T-cell (primary cell): ENCODE measurements at regions not wholly inside any gene's neighbourhood (a gene's known extent, or its start where the extent isn't known, plus 50 kb on each side); places are given as distances from the start of the nearest gene placed in this dataset.

Source experiments
- ATAC-seq, 4 experiments: fragments of 200-7000 bp in 3 of 4; fragments of 150-1000 bp in 1 of 4; cut with Tn5 transposase; replicated peaks in 1 of 4; 1 replicate in 3 of 4; 2 replicates in 1 of 4; pipeline ENCODE4 v1.10.0; 2021; ENCODE audit warnings: moderate library complexity in 3 of 4, mild to moderate bottlenecking in 2 of 4, moderate number of reproducible peaks in 1 of 4
- CTCF ChIA-PET, 2 donors: fragments of 300-600 bp; sonication (Branson Sonifier 250); formaldehyde crosslinking; loops; one replicate each; lab custom pipeline; 2022; ENCODE audit warnings: antibody characterized with exemption in 2 of 2; lab: Charles Lee
- POLR2A ChIA-PET, 2 donors: fragments of 300-600 bp; sonication (Branson Sonifier 250); formaldehyde crosslinking; loops; one replicate each; lab custom pipeline; 2022; ENCODE audit warnings: antibody characterized with exemption in 2 of 2; lab: Charles Lee
- DNase-seq, 35 experiments: peaks; one replicate each; pipeline versions ENCODE4 v3.0.0 to v3.0.0-alpha.2; 2013 to 2023
- H3K27ac ChIP-seq: one replicate; pipeline ENCODE4 v1.5.1; 2013; ENCODE audit warnings: low read length
- H3K27me3 ChIP-seq, 2 experiments: replicated peaks in 1 of 2; 1 replicate in 1 of 2; 2 replicates in 1 of 2; pipeline versions ENCODE4 v1.6.1 to v1.7.0; 2013; ENCODE audit warnings: low read length in 1 of 2, mixed read lengths in 1 of 2; ENCODE audit not compliant: control insufficient read depth in 2 of 2, insufficient read depth in 2 of 2; ENCODE audit errors: extremely low read depth in 1 of 2
- H3K36me3 ChIP-seq, 2 donors: 1 replicate in 1 of 2; 2 replicates in 1 of 2; pipeline versions ENCODE4 v1.6.1 to v1.7.0; 2013; ENCODE audit warnings: low read length in 1 of 2; ENCODE audit not compliant: control insufficient read depth in 2 of 2, insufficient read depth in 1 of 2; ENCODE audit errors: extremely low read depth in 1 of 2
- H3K4me1 ChIP-seq, 2 experiments: 1 replicate in 1 of 2; 2 replicates in 1 of 2; pipeline versions ENCODE4 v1.6.1 to v1.7.0; 2013; ENCODE audit warnings: low read length in 2 of 2, mixed read lengths in 1 of 2; ENCODE audit not compliant: insufficient read depth in 2 of 2, control insufficient read depth in 1 of 2; ENCODE audit errors: extremely low read depth in 1 of 2
- H3K4me3 ChIP-seq, 2 donors: 1 replicate in 1 of 2; 2 replicates in 1 of 2; pipeline versions ENCODE4 v1.5.1 to v1.7.0; 2013; ENCODE audit warnings: mild to moderate bottlenecking in 2 of 2, low read length in 1 of 2, moderate library complexity in 1 of 2; ENCODE audit not compliant: control insufficient read depth in 1 of 2; ENCODE audit errors: extremely low read depth in 1 of 2
- H3K9me3 ChIP-seq: 2 replicates; pipeline ENCODE4 v1.7.0; 2013
- H3K27ac Mint-ChIP-seq, 2 donors: one replicate each; pipeline ENCODE4 v1.8.0; 2020 to 2021; ENCODE audit warnings: mild to moderate bottlenecking in 2 of 2, mixed read lengths in 2 of 2
- H3K27me3 Mint-ChIP-seq, 2 donors: one replicate each; pipeline ENCODE4 v1.8.0; 2021 to 2022; ENCODE audit warnings: mixed read lengths in 2 of 2
- H3K36me3 Mint-ChIP-seq: one replicate; pipeline ENCODE4 v1.8.0; 2021; ENCODE audit warnings: mixed read lengths
- H3K4me1 Mint-ChIP-seq, 3 donors: one replicate each; pipeline ENCODE4 v1.8.0; 2020 to 2022; ENCODE audit warnings: mixed read lengths in 3 of 3, mild to moderate bottlenecking in 1 of 3
- H3K4me3 Mint-ChIP-seq, 3 donors: one replicate each; pipeline ENCODE4 v1.8.0; 2020 to 2022; ENCODE audit warnings: mild to moderate bottlenecking in 3 of 3, mixed read lengths in 3 of 3, moderate library complexity in 3 of 3
- H3K9me3 Mint-ChIP-seq, 3 donors: one replicate each; pipeline ENCODE4 v1.8.0; 2020 to 2022; ENCODE audit warnings: mixed read lengths in 3 of 3
- WGBS: methylation state at CpG from one replicate; pipeline ENCODE4 v1.1.5; 2013; ENCODE audit warnings: missing lambda C conversion rate; ENCODE audit not compliant: insufficient coverage; 5-methylcytosine and 5-hydroxymethylcytosine counted together

GRCh38 chr14:27186048-27186447, 588.2 kb upstream of the NOVA1 start:
- Mint-ChIP-seq H3K27ac (no peak overlapping the region), H3K27me3 (no peaks in the 10 kb centered on the region), H3K4me3 (no peak overlapping the region), H3K9me3 (peaks cover 16 to 33% (median 20%) of the 10 kb centered on the region in 3 donors), H3K36me3 (no peaks in the 10 kb centered on the region), H3K4me1 (no peaks in the 10 kb centered on the region)
- WGBS, result no CpG with 5 or more reads among the region's 1 CpG
- H3K27ac ChIP-seq, result no peak overlapping the region
- H3K36me3 ChIP-seq, result no peaks in the 10 kb centered on the region
- ChIA-PET POLR2A (no interaction called here), CTCF (no interaction called here)
- no peak overlapping the region for H3K4me3 ChIP-seq
- ATAC-seq (no peak), DNase-seq (no peak)
- no peaks in the 10 kb centered on the region for H3K4me1 ChIP-seq
- H3K9me3 ChIP-seq, result no peaks in the 10 kb centered on the region
- no peaks in the 10 kb centered on the region for H3K27me3 ChIP-seq

GRCh38 chr14:27187136-27187535, 589.3 kb upstream of the NOVA1 start:
- H3K4me1 ChIP-seq, result no peaks in the 10 kb centered on the region
- H3K36me3 ChIP-seq, result no peaks in the 10 kb centered on the region
- peaks cover 15 to 22% (median 16%) of the 10 kb centered on the region in 3 donors for H3K9me3 Mint-ChIP-seq
- no peak overlapping the region for H3K4me3 ChIP-seq
- no peaks in the 10 kb centered on the region for H3K36me3 Mint-ChIP-seq
- ATAC-seq (no peak), DNase-seq (no peak)
- ChIA-PET POLR2A (no interaction called here), CTCF (no interaction called here)
- no peaks in the 10 kb centered on the region for H3K27me3 ChIP-seq
- no peaks in the 10 kb centered on the region for H3K27me3 Mint-ChIP-seq
- no peaks in the 10 kb centered on the region for H3K4me1 Mint-ChIP-seq
- H3K27ac Mint-ChIP-seq, result no peak overlapping the region
- H3K27ac ChIP-seq, result no peak overlapping the region
- H3K4me3 Mint-ChIP-seq, result no peak overlapping the region
- H3K9me3 ChIP-seq, result no peaks in the 10 kb centered on the region

- 60% methylated on average over 1 of the region's 1 CpG for WGBS
- Histone ChIP-seq H3K36me3 (no peaks in the 10 kb centered on the region), H3K4me1 (no peaks in the 10 kb centered on the region), H3K4me3 (no peak overlapping the region), H3K27me3 (no peaks in the 10 kb centered on the region), H3K27ac (no peak overlapping the region), H3K9me3 (no peaks in the 10 kb centered on the region)
- Mint-ChIP-seq H3K4me1 (no peaks in the 10 kb centered on the region), H3K9me3 (peaks cover 15 to 22% (median 16%) of the 10 kb centered on the region in 3 donors), H3K27me3 (no peaks in the 10 kb centered on the region), H3K36me3 (no peaks in the 10 kb centered on the region), H3K4me3 (no peak overlapping the region), H3K27ac (no peak overlapping the region)
- DNase-seq, result no peak
- POLR2A ChIA-PET, result no interaction called here
- CTCF ChIA-PET, result interaction anchor here in 1 of 2 donors (0.6 kb wide), 1 partner anchor 612 kb away, joined by 4 read pairs; no protein-coding TSS in a partner anchor
- no peak for ATAC-seq
Observed at GRCh38 chr14:27190296-27190695, 592.5 kb upstream of the NOVA1 start.

GRCh38 chr14:27199272-27199671, 601.4 kb upstream of the NOVA1 start:
- H3K4me3 ChIP-seq, result no peak overlapping the region
- Mint-ChIP-seq H3K4me1 (no peaks in the 10 kb centered on the region), H3K27ac (no peak overlapping the region), H3K4me3 (no peak overlapping the region), H3K9me3 (peaks cover 12 to 17% (median 14%) of the 10 kb centered on the region in 3 donors), H3K36me3 (no peaks in the 10 kb centered on the region), H3K27me3 (no peaks in the 10 kb centered on the region)
- no peaks in the 10 kb centered on the region for H3K27me3 ChIP-seq
- ATAC-seq (no peak), DNase-seq (no peak)
- ChIA-PET POLR2A (no interaction called here), CTCF (no interaction called here)
- no peaks in the 10 kb centered on the region for H3K36me3 ChIP-seq
- H3K4me1 ChIP-seq, result no peaks in the 10 kb centered on the region
- H3K9me3 ChIP-seq, result peaks cover 2% of the 10 kb centered on the region
- no peak overlapping the region for H3K27ac ChIP-seq
- no CpG with 5 or more reads among the region's 2 CpGs for WGBS

- no peak for ATAC-seq
- Mint-ChIP-seq H3K9me3 (peaks cover 14 to 21% (median 19%) of the 10 kb centered on the region in 3 donors), H3K27me3 (no peaks in the 10 kb centered on the region), H3K36me3 (no peaks in the 10 kb centered on the region), H3K4me3 (no peak overlapping the region), H3K4me1 (no peaks in the 10 kb centered on the region), H3K27ac (no peak overlapping the region)
- WGBS, result no CpG with 5 or more reads among the region's 1 CpG
- Histone ChIP-seq H3K4me1 (no peaks in the 10 kb centered on the region), H3K27me3 (no peaks in the 10 kb centered on the region), H3K9me3 (peaks cover 2% of the 10 kb centered on the region), H3K27ac (no peak overlapping the region), H3K4me3 (no peak overlapping the region), H3K36me3 (no peaks in the 10 kb centered on the region)
- DNase-seq, result no peak
- ChIA-PET POLR2A (no interaction called here), CTCF (no interaction called here)
Observed at GRCh38 chr14:27205036-27205435, 607.2 kb upstream of the NOVA1 start.

- Histone ChIP-seq H3K4me3 (no peak overlapping the region), H3K4me1 (no peaks in the 10 kb centered on the region), H3K36me3 (no peaks in the 10 kb centered on the region), H3K27ac (no peak overlapping the region), H3K9me3 (peaks cover 4% of the 10 kb centered on the region), H3K27me3 (no peaks in the 10 kb centered on the region)
- DNase-seq (no peak), ATAC-seq (no peak)
- Mint-ChIP-seq H3K36me3 (no peaks in the 10 kb centered on the region), H3K27ac (no peak overlapping the region), H3K4me1 (no peaks in the 10 kb centered on the region), H3K4me3 (no peak overlapping the region), H3K27me3 (no peaks in the 10 kb centered on the region), H3K9me3 (peaks cover 21 to 29% (median 28%) of the 10 kb centered on the region in 3 donors)
- ChIA-PET CTCF (no interaction called here), POLR2A (no interaction called here)
Observed at GRCh38 chr14:27211741-27212140, 613.9 kb upstream of the NOVA1 start.

GRCh38 chr14:27222671-27223070, 624.8 kb upstream of the NOVA1 start:
- Mint-ChIP-seq H3K27me3 (no peaks in the 10 kb centered on the region), H3K27ac (no peak overlapping the region), H3K36me3 (no peaks in the 10 kb centered on the region), H3K4me1 (no peaks in the 10 kb centered on the region), H3K4me3 (no peak overlapping the region), H3K9me3 (peaks cover 21 to 47% (median 26%) of the 10 kb centered on the region in 3 donors)
- CTCF ChIA-PET, result no interaction called here
- ATAC-seq, result no peak
- no peaks in the 10 kb centered on the region for H3K4me1 ChIP-seq
- WGBS, result no CpG with 5 or more reads among the region's 2 CpGs
- no peaks in the 10 kb centered on the region for H3K27me3 ChIP-seq
- H3K9me3 ChIP-seq, result no peaks in the 10 kb centered on the region
- H3K36me3 ChIP-seq, result no peaks in the 10 kb centered on the region
- H3K27ac ChIP-seq, result no peak overlapping the region
- DNase-seq, result no peak
- no peak overlapping the region for H3K4me3 ChIP-seq
- POLR2A ChIA-PET, result no interaction called here
